ENCODE measurements at regions not wholly inside any gene's neighbourhood (a gene's known extent, or its start where the extent isn't known, plus 50 kb on each side); places are given as distances from the start of the nearest gene placed in this dataset.

- no peak for DNase-seq
- intact Hi-C loops (cut with micrococcal nuclease), result no loop called here
- WGBS (ENCODE audit: insufficient coverage), result no CpG with 5 or more reads among the region's 2 CpGs
- H3K9me3 Mint-ChIP-seq, result peaks cover 0 to 5% (median 2%) of the 10 kb centered on the region in 7 donors
- H3K36me3 Mint-ChIP-seq, result no peaks in the 10 kb centered on the region
- no peaks in the 10 kb centered on the region for H3K27me3 ChIP-seq (ENCODE audit: control insufficient read depth in 2 of 2, insufficient read depth in 2 of 2, low read length in 2 of 2)
- peaks cover 0 to 2% (median 1%) of the 10 kb centered on the region in 3 donors for H3K27me3 Mint-ChIP-seq (ENCODE audit: low read depth in 3 of 3)
- H3K4me3 Mint-ChIP-seq, result no peak overlapping the region
- H3K9me3 ChIP-seq (replicated peaks in 1 of 2; ENCODE audit: control insufficient read depth in 1 of 2, insufficient read depth in 1 of 2, low read length in 2 of 2), result no peaks in the 10 kb centered on the region
- no peak overlapping the region for H3K4me2 ChIP-seq (replicated peaks; ENCODE audit: extremely low read depth, low read length, poor library complexity, severe bottlenecking)
- H3K4me3 ChIP-seq (replicated peaks in 1 of 3; ENCODE audit: low read depth in 2 of 3, low read length in 3 of 3), result no peak overlapping the region
- no peaks in the 10 kb centered on the region for H3K79me2 ChIP-seq (ENCODE audit: insufficient read depth, low read length)
- no peaks in the 10 kb centered on the region for H3K4me1 ChIP-seq (ENCODE audit: control insufficient read depth in 1 of 2, insufficient read depth in 2 of 2, low read length in 2 of 2)
- no peak overlapping the region for H2AFZ ChIP-seq (ENCODE audit: insufficient read depth, low read depth, low read length, poor library complexity, severe bottlenecking)
- no peaks in the 10 kb centered on the region for H3K4me1 Mint-ChIP-seq
- H3K9ac ChIP-seq (ENCODE audit: insufficient read depth, low read length, poor library complexity, severe bottlenecking), result no peak overlapping the region
- H3K27ac Mint-ChIP-seq, result no peak overlapping the region
- no peak for TF ChIP-seq CTCF (IDR thresholded peaks at IDR 0.05)
- H3K36me3 ChIP-seq (replicated peaks in 1 of 2; ENCODE audit: control insufficient read depth in 1 of 2, insufficient read depth in 2 of 2, low read length in 2 of 2), result no peaks in the 10 kb centered on the region
- H3K27ac ChIP-seq (ENCODE audit: low read depth in 1 of 2, low read length in 2 of 2), result no peak overlapping the region
- no peaks in the 10 kb centered on the region for H4K20me1 ChIP-seq (ENCODE audit: insufficient read depth, low read length)
These were observed 935.6 kb downstream of the GRID1 start for GRCh38 chr10:85430991-85431390.

- H3K36me3 ChIP-seq (replicated peaks in 1 of 2; ENCODE audit: control insufficient read depth in 1 of 2, insufficient read depth in 2 of 2, low read length in 2 of 2), result no peaks in the 10 kb centered on the region
- H3K9me3 ChIP-seq (replicated peaks in 1 of 2; ENCODE audit: control insufficient read depth in 1 of 2, insufficient read depth in 1 of 2, low read length in 2 of 2), result no peaks in the 10 kb centered on the region
- Mint-ChIP-seq H3K4me1 (no peaks in the 10 kb centered on the region), H3K9me3 (peaks cover 0 to 5% (median 2%) of the 10 kb centered on the region in 7 donors), H3K4me3 (no peak overlapping the region), H3K36me3 (no peaks in the 10 kb centered on the region), H3K27me3 (ENCODE audit: low read depth in 3 of 3) (peaks cover 2 to 3% (median 3%) of the 10 kb centered on the region in 3 donors), H3K27ac (no peak overlapping the region)
- H3K9ac ChIP-seq (ENCODE audit: insufficient read depth, low read length, poor library complexity, severe bottlenecking), result no peak overlapping the region
- 85% methylated on average over 6 of the region's 7 CpGs for WGBS (ENCODE audit: insufficient coverage)
- H3K27me3 ChIP-seq (ENCODE audit: control insufficient read depth in 2 of 2, insufficient read depth in 2 of 2, low read length in 2 of 2), result no peaks in the 10 kb centered on the region
- no peak overlapping the region for H2AFZ ChIP-seq (ENCODE audit: insufficient read depth, low read depth, low read length, poor library complexity, severe bottlenecking)
- H4K20me1 ChIP-seq (ENCODE audit: insufficient read depth, low read length), result no peaks in the 10 kb centered on the region
- no peak for TF ChIP-seq CTCF (IDR thresholded peaks at IDR 0.05)
- no peak overlapping the region for H3K27ac ChIP-seq (ENCODE audit: low read depth in 1 of 2, low read length in 2 of 2)
- no peaks in the 10 kb centered on the region for H3K79me2 ChIP-seq (ENCODE audit: insufficient read depth, low read length)
- H3K4me3 ChIP-seq (replicated peaks in 1 of 3; ENCODE audit: low read depth in 2 of 3, low read length in 3 of 3), result no peak overlapping the region
- H3K4me1 ChIP-seq (ENCODE audit: control insufficient read depth in 1 of 2, insufficient read depth in 2 of 2, low read length in 2 of 2), result no peaks in the 10 kb centered on the region
- DNase-seq, result no peak
- no peak overlapping the region for H3K4me2 ChIP-seq (replicated peaks; ENCODE audit: extremely low read depth, low read length, poor library complexity, severe bottlenecking)
- intact Hi-C loops (cut with micrococcal nuclease), result no loop called here
These were observed 933.3 kb downstream of the GRID1 start for GRCh38 chr10:85433248-85433647.
